Mesenchymal stem cell (in vitro differentiated cells and primary cell): ENCODE measurements at regions not wholly inside any gene's neighbourhood (a gene's known extent, or its start where the extent isn't known, plus 50 kb on each side); places are given as distances from the start of the nearest gene placed in this dataset.

Experiments
- DNase-seq: peaks from one replicate; pipeline ENCODE4 v3.0.0-alpha.2; 2013
- H2AFZ ChIP-seq: one replicate; pipeline ENCODE4 v1.6.1; 2013; ENCODE audit warnings: low read depth, mild to moderate bottlenecking, control low read depth, inconsistent platforms, low read length, moderate library complexity
- H2AK5ac ChIP-seq: 2 replicates; pipeline ENCODE4 v1.6.1; 2013; ENCODE audit warnings: low read length, moderate library complexity, mild to moderate bottlenecking, inconsistent platforms; ENCODE audit not compliant: severe bottlenecking
- H2BK120ac ChIP-seq: one replicate; pipeline ENCODE4 v1.6.1; 2013; ENCODE audit warnings: low read depth, mild to moderate bottlenecking, inconsistent platforms, low read length, moderate library complexity
- H2BK12ac ChIP-seq, 2 experiments: one replicate each; pipeline ENCODE4 v1.6.1; 2013; ENCODE audit warnings: inconsistent platforms in 2 of 2, low read length in 2 of 2, mild to moderate bottlenecking in 2 of 2, moderate library complexity in 2 of 2, control low read depth in 1 of 2
- H2BK15ac ChIP-seq: one replicate; pipeline ENCODE4 v1.6.1; 2013; ENCODE audit warnings: mild to moderate bottlenecking, low read depth, inconsistent platforms; ENCODE audit not compliant: poor library complexity, severe bottlenecking
- H2BK5ac ChIP-seq: 2 replicates; pipeline ENCODE4 v1.6.1; 2013; ENCODE audit warnings: low read depth, mild to moderate bottlenecking, low read length, control low read depth, inconsistent platforms; ENCODE audit not compliant: poor library complexity, severe bottlenecking
- H3K14ac ChIP-seq, 2 experiments: one replicate each; pipeline ENCODE4 v1.6.1; 2013; ENCODE audit warnings: inconsistent platforms in 2 of 2, low read length in 2 of 2, control low read depth in 1 of 2, mild to moderate bottlenecking in 1 of 2, moderate library complexity in 1 of 2
- H3K18ac ChIP-seq, 2 experiments: one replicate each; pipeline ENCODE4 v1.6.1; 2013; ENCODE audit warnings: inconsistent platforms in 2 of 2, low read length in 2 of 2, control low read depth in 1 of 2, low read depth in 1 of 2, mild to moderate bottlenecking in 1 of 2
- H3K23ac ChIP-seq, 2 experiments: one replicate each; pipeline ENCODE4 v1.6.1; 2013; ENCODE audit warnings: inconsistent platforms in 2 of 2, low read length in 2 of 2, mild to moderate bottlenecking in 2 of 2, moderate library complexity in 2 of 2, control low read depth in 1 of 2
- H3K27ac ChIP-seq: 2 replicates; pipeline ENCODE4 v1.5.1; 2013; ENCODE audit warnings: mild to moderate bottlenecking, moderate library complexity, low read length, control low read depth, inconsistent platforms; ENCODE audit not compliant: poor library complexity, severe bottlenecking
- H3K27me3 ChIP-seq, 2 experiments: 2 replicates each; pipeline versions ENCODE4 v1.6.1 to v1.7.0; 2013; ENCODE audit warnings: low read length in 2 of 2, mild to moderate bottlenecking in 2 of 2, moderate library complexity in 2 of 2, control low read depth in 1 of 2, inconsistent platforms in 1 of 2; ENCODE audit not compliant: control insufficient read depth in 1 of 2, insufficient read depth in 1 of 2
- H3K36me3 ChIP-seq, 2 experiments: 2 replicates each; pipeline versions ENCODE4 v1.6.1 to v1.7.0; 2013; ENCODE audit warnings: low read length in 2 of 2, control low read depth in 1 of 2, inconsistent platforms in 1 of 2, low read depth in 1 of 2, mild to moderate bottlenecking in 1 of 2; ENCODE audit not compliant: insufficient read depth in 2 of 2, control insufficient read depth in 1 of 2
- H3K4ac ChIP-seq, 2 experiments: one replicate each; pipeline ENCODE4 v1.6.1; 2013; ENCODE audit warnings: inconsistent platforms in 2 of 2, low read length in 2 of 2, mild to moderate bottlenecking in 2 of 2, moderate library complexity in 2 of 2, control low read depth in 1 of 2, low read depth in 1 of 2
- H3K4me1 ChIP-seq: 2 replicates; pipeline ENCODE4 v1.6.1; 2013; ENCODE audit warnings: low read depth, low read length, control low read depth; ENCODE audit not compliant: control insufficient read depth, insufficient read depth
- H3K4me2 ChIP-seq: 2 replicates; pipeline ENCODE4 v1.6.1; 2013; ENCODE audit warnings: low read length, mild to moderate bottlenecking, inconsistent platforms; ENCODE audit not compliant: poor library complexity, severe bottlenecking
- H3K4me3 ChIP-seq, 2 experiments: 2 replicates each; pipeline versions ENCODE4 v1.5.1 to v1.7.0; 2013; ENCODE audit warnings: low read length in 2 of 2, mild to moderate bottlenecking in 2 of 2, control low read depth in 1 of 2, low read depth in 1 of 2; ENCODE audit not compliant: insufficient read depth in 1 of 2
- H3K79me1 ChIP-seq: replicated peaks from 2 replicates; pipeline ENCODE4 v1.6.1; 2013; ENCODE audit warnings: mild to moderate bottlenecking, control low read depth, low read length, inconsistent platforms; ENCODE audit not compliant: poor library complexity, severe bottlenecking
- H3K9ac ChIP-seq: 2 replicates; pipeline ENCODE4 v1.7.0; 2013; ENCODE audit warnings: mild to moderate bottlenecking, low read length, moderate library complexity
- H3K9me3 ChIP-seq: 2 replicates; pipeline ENCODE4 v1.7.0; 2013; ENCODE audit warnings: mild to moderate bottlenecking, low read length; ENCODE audit not compliant: control insufficient read depth
- H4K8ac ChIP-seq: one replicate; pipeline ENCODE4 v1.6.1; 2013; ENCODE audit warnings: inconsistent platforms, mild to moderate bottlenecking, low read length, moderate library complexity
- H4K91ac ChIP-seq: one replicate; pipeline ENCODE4 v1.6.1; 2013; ENCODE audit warnings: mild to moderate bottlenecking, low read length, inconsistent platforms
- WGBS: methylation state at CpG from one replicate; pipeline ENCODE4 v1.1.7; 2013; ENCODE audit warnings: mixed read lengths; 5-methylcytosine and 5-hydroxymethylcytosine counted together

DNA sequence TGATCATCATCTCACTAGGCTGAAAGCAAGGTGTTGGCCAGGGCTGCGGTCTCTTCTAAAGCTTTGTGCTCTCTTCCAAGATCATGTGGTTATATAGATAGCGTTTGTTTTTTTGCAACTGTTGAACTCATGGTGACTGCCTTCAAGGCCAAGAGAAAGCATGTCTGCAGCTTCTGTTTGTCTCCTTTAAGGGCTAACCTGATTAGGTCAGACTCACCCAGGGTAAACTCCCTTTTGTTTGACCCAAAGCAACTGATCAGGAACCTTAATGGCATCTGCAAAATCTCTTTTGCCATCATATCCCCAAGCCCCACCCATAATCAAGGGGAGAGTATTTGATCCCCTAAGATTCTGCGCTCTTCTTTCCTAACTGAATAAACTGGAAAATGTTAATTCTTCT is 72.2 kb upstream of the ALG13 start:
- no peak overlapping the region for H4K91ac ChIP-seq
- H2BK120ac ChIP-seq: no peak overlapping the region
- H3K4me1 ChIP-seq: no peaks in the 10 kb centered on the region
- no peak overlapping the region for H2BK15ac ChIP-seq
- H3K4ac ChIP-seq: no peak overlapping the region
- H3K9ac ChIP-seq: no peak overlapping the region
- peaks cover 0 to 21% of the 10 kb centered on the region in 2 experiments for H3K27me3 ChIP-seq
- no peak overlapping the region for H2BK12ac ChIP-seq
- H3K18ac ChIP-seq: no peak overlapping the region
- no peak overlapping the region for H4K8ac ChIP-seq
- no peak overlapping the region for H3K4me2 ChIP-seq
- no peak overlapping the region for H3K23ac ChIP-seq
- H3K36me3 ChIP-seq: no peaks in the 10 kb centered on the region
- H3K9me3 ChIP-seq: no peaks in the 10 kb centered on the region
- H2AFZ ChIP-seq: no peak overlapping the region
- H3K14ac ChIP-seq: no peak overlapping the region
- H2BK5ac ChIP-seq: no peak overlapping the region
- no peak overlapping the region for H3K27ac ChIP-seq
- no peak overlapping the region for H2AK5ac ChIP-seq
- no peaks in the 10 kb centered on the region for H3K79me1 ChIP-seq
- no peak for DNase-seq
- 100% methylated on average over 2 of the region's 3 CpGs for WGBS
- H3K4me3 ChIP-seq: no peak overlapping the region

- WGBS: no CpG with 5 or more reads among the region's 3 CpGs
- Histone ChIP-seq H2AK5ac (no peak overlapping the region), H3K9ac (no peak overlapping the region)
Measured at GRCh38 chrX:111609206-111609605, 71.8 kb upstream of the ALG13 start.

GRCh38 chrX:111615227-111615626 is 65.7 kb upstream of the ALG13 start:
- WGBS: 95% methylated on average over 6 of the region's 7 CpGs
- no peak for DNase-seq

More at GRCh38 chrX:111609206-111609605, 71.8 kb upstream of the ALG13 start:
- H3K4me2 ChIP-seq: no peak overlapping the region
- no peak overlapping the region for H3K4me3 ChIP-seq
- H3K79me1 ChIP-seq: no peaks in the 10 kb centered on the region
- H4K8ac ChIP-seq: no peak overlapping the region
- H3K23ac ChIP-seq: no peak overlapping the region
- peaks cover 0 to 21% of the 10 kb centered on the region in 2 experiments for H3K27me3 ChIP-seq
- H2BK12ac ChIP-seq: no peak overlapping the region
- no peak overlapping the region for H3K18ac ChIP-seq
- no peak overlapping the region for H2BK15ac ChIP-seq
- no peak for DNase-seq
- no peak overlapping the region for H2BK5ac ChIP-seq
- no peak overlapping the region for H4K91ac ChIP-seq
- H3K4me1 ChIP-seq: no peaks in the 10 kb centered on the region
- no peak overlapping the region for H3K14ac ChIP-seq
- no peaks in the 10 kb centered on the region for H3K9me3 ChIP-seq
- no peak overlapping the region for H2BK120ac ChIP-seq
- H3K36me3 ChIP-seq: no peaks in the 10 kb centered on the region
- no peak overlapping the region for H2AFZ ChIP-seq
- no peak overlapping the region for H3K27ac ChIP-seq
- no peak overlapping the region for H3K4ac ChIP-seq

GRCh38 chrX:111616786-111617185 is 64.2 kb upstream of the ALG13 start:
- Histone ChIP-seq H3K23ac (no peak overlapping the region), H3K18ac (no peak overlapping the region), H3K9me3 (no peaks in the 10 kb centered on the region), H3K4ac (no peak overlapping the region), H2AFZ (no peak overlapping the region), H3K27me3 (no peaks in the 10 kb centered on the region), H3K36me3 (no peaks in the 10 kb centered on the region), H4K91ac (no peak overlapping the region), H2BK15ac (no peak overlapping the region), H3K27ac (no peak overlapping the region), H2BK12ac (no peak overlapping the region), H2AK5ac (no peak overlapping the region), H3K4me3 (no peak overlapping the region), H3K9ac (no peak overlapping the region), H3K79me1 (no peaks in the 10 kb centered on the region), H3K4me2 (no peak overlapping the region), H4K8ac (no peak overlapping the region), H2BK5ac (no peak overlapping the region), H3K4me1 (no peaks in the 10 kb centered on the region), H2BK120ac (no peak overlapping the region), H3K14ac (no peak overlapping the region)
- DNase-seq: no peak

More at GRCh38 chrX:111615227-111615626, 65.7 kb upstream of the ALG13 start:
- H3K9ac ChIP-seq: no peak overlapping the region
- H3K27ac ChIP-seq: no peak overlapping the region
- no peak overlapping the region for H2BK12ac ChIP-seq
- no peak overlapping the region for H3K18ac ChIP-seq
- H3K4me1 ChIP-seq: no peaks in the 10 kb centered on the region
- no peak overlapping the region for H2BK120ac ChIP-seq
- H4K91ac ChIP-seq: no peak overlapping the region
- no peaks in the 10 kb centered on the region for H3K36me3 ChIP-seq
- no peak overlapping the region for H3K23ac ChIP-seq
- H3K4me2 ChIP-seq: no peak overlapping the region
- no peak overlapping the region for H3K4ac ChIP-seq
- H4K8ac ChIP-seq: no peak overlapping the region
- peaks cover 0 to 7% of the 10 kb centered on the region in 2 experiments for H3K27me3 ChIP-seq
- H2BK5ac ChIP-seq: no peak overlapping the region
- no peak overlapping the region for H2AK5ac ChIP-seq
- H3K14ac ChIP-seq: no peak overlapping the region
- no peak overlapping the region for H2AFZ ChIP-seq
- H3K79me1 ChIP-seq: no peaks in the 10 kb centered on the region
- no peaks in the 10 kb centered on the region for H3K9me3 ChIP-seq
- no peak overlapping the region for H3K4me3 ChIP-seq
- H2BK15ac ChIP-seq: no peak overlapping the region
